Adrenal gland (tissue), 9 donors: ENCODE measurements at regions not wholly inside any gene's neighbourhood (a gene's known extent, or its start where the extent isn't known, plus 50 kb on each side); places are given as distances from the start of the nearest gene placed in this dataset.
A peak's percentile ranks its signal among the peaks of the same experiment; 100 is the strongest.
"Not testable (repeated sequence)": the region's sequence is repeated elsewhere in the genome, so short reads cannot be mapped to it uniquely, and the experiment has no call there.

Experiments used
- DNase-seq, 7 donors: peaks; one replicate each; pipeline ENCODE4 v3.0.0-alpha.2; 2019 to 2020
- H3K27ac ChIP-seq, 5 donors: fragments of 200-600 bp; sonication (generic) in 4 of 5; 1 replicate in 3 of 5; 2 replicates in 2 of 5; pipeline versions ENCODE4 v1.5.1 to v1.8.0; 2016 to 2020; ENCODE audit warnings: mild to moderate bottlenecking in 1 of 5
- H3K27me3 ChIP-seq: fragments of 200-600 bp; 2 replicates; pipeline ENCODE4 v1.8.0; 2021
- H3K36me3 ChIP-seq, 2 donors: fragments of 200-600 bp; replicated peaks in 1 of 2; 1 replicate in 1 of 2; 2 replicates in 1 of 2; pipeline versions ENCODE4 v1.5.1 to v1.8.0; 2018 to 2022
- H3K4me1 ChIP-seq, 2 donors: fragments of 200-600 bp; replicated peaks in 1 of 2; 1 replicate in 1 of 2; 2 replicates in 1 of 2; pipeline versions ENCODE4 v1.5.1 to v1.8.0; 2018 to 2021
- H3K4me3 ChIP-seq, 4 donors: fragments of 200-600 bp; sonication (generic) in 3 of 4; one replicate each; pipeline ENCODE4 v1.5.1; 2016 to 2018
- H3K9me3 ChIP-seq, 3 donors: fragments of 200-600 bp; sonication (generic) in 1 of 3; replicated peaks in 1 of 3; 1 replicate in 2 of 3; 2 replicates in 1 of 3; pipeline versions ENCODE4 v1.5.1 to v1.8.0; 2016 to 2021
- CTCF ChIP-seq, 6 experiments: fragments of 450-650 bp in 4 of 6; fragments of 200-600 bp in 2 of 6; sonication (generic) in 1 of 6; IDR thresholded peaks; 1 replicate in 5 of 6; 2 replicates in 1 of 6; pipeline versions ENCODE4 v1.5.1 to v1.8.0; 2016 to 2021; ENCODE audit warnings: antibody characterized with exemption in 6 of 6, mild to moderate bottlenecking in 2 of 6, moderate library complexity in 1 of 6
- POLR2A ChIP-seq, 2 donors: fragments of 450-650 bp; IDR thresholded peaks; one replicate each; pipeline ENCODE4 v1.6.1; 2017; ENCODE audit warnings: antibody characterized with exemption in 2 of 2, mild to moderate bottlenecking in 2 of 2, moderate library complexity in 1 of 2
- WGBS, 4 donors: extraction: QIAGEN DNeasy Blood & Tissue Kit in 2 of 4; methylation state at CpG; one replicate each; pipeline versions ENCODE4 v1.1.5 to v1.1.7; 2013 to 2017; 5-methylcytosine and 5-hydroxymethylcytosine counted together
- intact Hi-C, 2 donors: fragments of 100-400 bp; cut with DNase I; formaldehyde crosslinking; loops; one replicate each; pipeline versions ENCODE4 v1.14.1 to v1.15.0; 2022 to 2023
- donor health status: healthy with polysubstance abuse.
- donor health status: Bipolar disorder and iron deficiency.
- donor health status: DM: yes; HTN: yes; CAD: no.
- donor health status: DM: no; HTN: no; CAD: no.
- donor health status: DM: no; HTN: no; CAD: no.

GRCh38 chr10:5284311-5285057 lies 80.3 kb upstream of the UCN3 start:
- Histone ChIP-seq H3K4me3 (no peak overlapping the region), H3K4me1 (no peaks in the 10 kb centered on the region), H3K27ac (no peak overlapping the region), H3K36me3 (no peaks in the 10 kb centered on the region), H3K27me3 (no peaks in the 10 kb centered on the region), H3K9me3 (no peaks in the 10 kb centered on the region)
- peak in 1 of 7 donors; percentile 24 for DNase-seq
- intact Hi-C loops, result loop anchor here (5.0 to 10.0 kb wide), 3 partner anchors 270 to 440 kb away; no protein-coding TSS in a partner anchor
- 42 to 50% (median 46%) methylated on average over 9 of the region's 9 CpGs for WGBS, 4 donors
- TF ChIP-seq CTCF (IDR thresholded peaks at IDR 0.05) (no peak), POLR2A (IDR thresholded peaks at IDR 0.05) (no peak)

- DNase-seq, result no peak
- intact Hi-C loops, result loop anchor here (5.0 to 10.0 kb wide), 3 partner anchors 270 to 440 kb away; no protein-coding TSS in a partner anchor
- Histone ChIP-seq H3K9me3 (no peaks in the 10 kb centered on the region), H3K4me3 (no peak overlapping the region), H3K4me1 (no peaks in the 10 kb centered on the region), H3K36me3 (no peaks in the 10 kb centered on the region), H3K27me3 (no peaks in the 10 kb centered on the region), H3K27ac (no peak overlapping the region)
- no peak for TF ChIP-seq POLR2A (IDR thresholded peaks at IDR 0.05)
- WGBS, 4 donors, result 51 to 61% (median 55%) methylated on average over 9 of the region's 9 CpGs
These were observed 79.6 kb upstream of the UCN3 start for GRCh38 chr10:5285186-5285585.

- Histone ChIP-seq H3K9me3 (no peaks in the 10 kb centered on the region), H3K4me3 (no peak overlapping the region), H3K36me3 (no peaks in the 10 kb centered on the region), H3K27me3 (no peaks in the 10 kb centered on the region), H3K4me1 (no peaks in the 10 kb centered on the region), H3K27ac (no peak overlapping the region)
- no peak for DNase-seq
- TF ChIP-seq POLR2A (IDR thresholded peaks at IDR 0.05) (no peak), CTCF (IDR thresholded peaks at IDR 0.05) (no peak)
- intact Hi-C loops, result loop anchor here (5.0 to 10.0 kb wide), 3 partner anchors 274 to 444 kb away; no protein-coding TSS in a partner anchor
- 73 to 86% (median 76%) methylated on average over 4 of the region's 4 CpGs for WGBS, 4 donors
These were observed 76.4 kb upstream of the UCN3 start for GRCh38 chr10:5288359-5288758.

GRCh38 chr10:5289228-5289627 lies 75.5 kb upstream of the UCN3 start:
- H3K9me3 ChIP-seq, H3K36me3 ChIP-seq, H3K27ac ChIP-seq, DNase-seq, H3K4me3 ChIP-seq, H3K27me3 ChIP-seq, H3K4me1 ChIP-seq: not testable (repeated sequence)
- intact Hi-C loops, result loop anchor here (5.0 to 10.0 kb wide), 3 partner anchors 274 to 444 kb away; no protein-coding TSS in a partner anchor
- 79 to 93% (median 87%) methylated on average over 1 of the region's 1 CpG for WGBS, 4 donors

GRCh38 chr10:5291501-5292195 lies 73.1 kb upstream of the UCN3 start:
- Histone ChIP-seq H3K9me3 (no peaks in the 10 kb centered on the region), H3K4me1 (no peaks in the 10 kb centered on the region), H3K4me3 (no peak overlapping the region), H3K36me3 (no peaks in the 10 kb centered on the region), H3K27ac (peak overlapping the region in 2 of 5 donors; percentile 34 to 64), H3K27me3 (no peaks in the 10 kb centered on the region)
- 61 to 69% (median 66%) methylated on average over 13 of the region's 13 CpGs for WGBS, 4 donors
- DNase-seq, result peak in 6 of 7 donors; percentile 23 to 64 (median 40)
- no peak for TF ChIP-seq CTCF (IDR thresholded peaks at IDR 0.05)
- TF ChIP-seq POLR2A (IDR thresholded peaks at IDR 0.05), result no peak
- intact Hi-C loops, result no loop called here
